GM21786 (cell line): ENCODE measurements at regions not wholly inside any gene's neighbourhood (a gene's known extent, or its start where the extent isn't known, plus 50 kb on each side); places are given as distances from the start of the nearest gene placed in this dataset.
"Not testable (repeated sequence)": the region's sequence is repeated elsewhere in the genome, so short reads cannot be mapped to it uniquely, and the experiment has no call there.

Experiments used
- ATAC-seq: cut with Tn5 transposase; IDR thresholded peaks from one replicate; pipeline ENCODE4 v1.9.1; 2021; ENCODE audit not compliant: unreplicated experiment

GRCh38 chr1:116185161-116185701 is 74.0 kb downstream of the MAB21L3 start:
- no peak for ATAC-seq

GRCh38 chr1:116189481-116189880 is 78.3 kb downstream of the MAB21L3 start:
- no peak for ATAC-seq

GRCh38 chr1:116191294-116191693 is 80.1 kb downstream of the MAB21L3 start:
- ATAC-seq = no peak

GRCh38 chr1:116193768-116194167 is 82.6 kb downstream of the MAB21L3 start:
- ATAC-seq = no peak

- ATAC-seq = no peak
Observed at GRCh38 chr1:116194568-116194967, 83.4 kb downstream of the MAB21L3 start.

GRCh38 chr1:116195077-116195868 is 84.1 kb downstream of the MAB21L3 start:
- no peak for ATAC-seq

- ATAC-seq = not testable (repeated sequence)
Observed at GRCh38 chr1:116200343-116200742, 89.1 kb downstream of the MAB21L3 start.

GRCh38 chr1:116201911-116202310 is 90.7 kb downstream of the MAB21L3 start:
- no peak for ATAC-seq

- ATAC-seq = no peak
Observed at GRCh38 chr1:116203181-116203723, 92.1 kb downstream of the MAB21L3 start.

- no peak for ATAC-seq
Observed at GRCh38 chr1:116203920-116204319, 92.7 kb downstream of the MAB21L3 start.

GRCh38 chr1:116205941-116206679 is 94.9 kb downstream of the MAB21L3 start:
- no peak for ATAC-seq

- ATAC-seq = no peak
Observed at GRCh38 chr1:116207126-116207735, 96.0 kb downstream of the MAB21L3 start.

GRCh38 chr1:116208136-116208535 is 96.9 kb downstream of the MAB21L3 start:
- ATAC-seq = no peak

- ATAC-seq = no peak
Observed at GRCh38 chr1:116211294-116211693, 100.1 kb downstream of the MAB21L3 start.

GRCh38 chr1:116218922-116219321 is 107.7 kb downstream of the MAB21L3 start:
- ATAC-seq = no peak

GRCh38 chr1:116219651-116220434 is 108.6 kb downstream of the MAB21L3 start:
- no peak for ATAC-seq

GRCh38 chr1:116224111-116224510 is 112.9 kb downstream of the MAB21L3 start:
- no peak for ATAC-seq

GRCh38 chr1:116224561-116224960 is 113.4 kb downstream of the MAB21L3 start:
- ATAC-seq = no peak

- no peak for ATAC-seq
Observed at GRCh38 chr1:116226017-116226416, 114.8 kb downstream of the MAB21L3 start.

- ATAC-seq = no peak
Observed at GRCh38 chr1:116228511-116228910, 117.3 kb downstream of the MAB21L3 start.

GRCh38 chr1:116230712-116231111 is 119.5 kb downstream of the MAB21L3 start:
- no peak for ATAC-seq
